Ovary (tissue), 7 donors: ENCODE measurements at regions not wholly inside any gene's neighbourhood (a gene's known extent, or its start where the extent isn't known, plus 50 kb on each side); places are given as distances from the start of the nearest gene placed in this dataset.

Experiments used
- DNase-seq, 5 donors: peaks; one replicate each; pipeline ENCODE4 v3.0.0-alpha.2; 2019 to 2020
- H3K27ac ChIP-seq, 2 donors: fragments of 200-600 bp; one replicate each; pipeline versions ENCODE4 v1.5.1 to v1.8.0; 2019 to 2022
- H3K27me3 ChIP-seq: fragments of 200-600 bp; one replicate; pipeline ENCODE4 v1.8.0; 2022
- H3K36me3 ChIP-seq: fragments of 200-600 bp; sonication (generic); one replicate; pipeline ENCODE4 v1.5.1; 2019
- H3K4me1 ChIP-seq: one replicate; pipeline ENCODE4 v1.8.1; 2013; ENCODE audit warnings: mild to moderate bottlenecking, moderate library complexity; ENCODE audit not compliant: insufficient read depth
- H3K4me3 ChIP-seq: fragments of 200-600 bp; sonication (generic); one replicate; pipeline ENCODE4 v1.5.1; 2017
- H3K9me3 ChIP-seq, 2 donors: fragments of 200-600 bp in 1 of 2; sonication (generic) in 1 of 2; one replicate each; pipeline versions ENCODE4 v1.5.1 to v1.8.1; 2013 to 2019; ENCODE audit warnings: mild to moderate bottlenecking in 1 of 2, moderate library complexity in 1 of 2
- EP300 ChIP-seq: sonication (generic); formaldehyde crosslinking; IDR thresholded peaks from one replicate; pipeline ENCODE4 v1.6.1; 2017; ENCODE audit warnings: antibody characterized with exemption
- POLR2A ChIP-seq: fragments of 450-650 bp; IDR thresholded peaks from one replicate; pipeline ENCODE4 v1.6.1; 2017; ENCODE audit warnings: antibody characterized with exemption, mild to moderate bottlenecking, moderate library complexity
- WGBS, 3 donors: extraction: QIAGEN DNeasy Blood & Tissue Kit in 1 of 3; methylation state at CpG; one replicate each; pipeline versions ENCODE4 v1.1.5 to v1.1.7; 2013 to 2017; 5-methylcytosine and 5-hydroxymethylcytosine counted together
- intact Hi-C, 4 donors: fragments of 100-400 bp; cut with DNase I; formaldehyde crosslinking; loops; one replicate each; pipeline versions ENCODE4 v1.11.0 to v1.15.1; 2022 to 2023
- TF ChIP-seq, protein P1 (sequence below), 3 donors: fragments of 450-650 bp in 2 of 3; fragments of 200-600 bp in 1 of 3; IDR thresholded peaks; one replicate each; pipeline versions ENCODE4 v1.5.1 to v1.8.0; 2016 to 2022; ENCODE audit warnings: antibody characterized with exemption in 3 of 3, mild to moderate bottlenecking in 1 of 3
- donor health status: DM: no; HTN: no; CAD: no; lungs with moderate emphysema.
- donor health status: DM: no; HTN: no; CAD: no.
- donor health status: Bipolar disorder and iron deficiency.
- donor health status: DM: no; HTN: no; CAD: no.
- donor health status: DM: yes; HTN: yes; CAD: no.

DNA sequence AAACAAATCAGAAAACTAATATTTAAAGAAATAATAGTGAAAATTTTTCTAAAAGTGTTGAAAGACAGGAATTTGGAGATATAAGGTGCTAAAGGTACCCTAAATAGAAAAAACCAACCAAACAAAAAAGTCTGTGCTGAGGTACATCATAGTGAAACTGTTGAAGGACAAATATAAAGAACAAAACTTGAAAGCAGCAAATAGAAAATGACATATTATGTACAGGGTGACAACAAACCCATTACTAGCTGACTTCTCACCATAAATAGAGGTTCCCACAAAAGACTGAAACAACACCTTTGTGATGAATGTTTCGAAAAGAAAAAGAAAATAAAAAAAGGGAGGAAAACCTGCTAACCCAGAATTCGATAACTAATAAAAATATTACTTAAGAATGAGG is 502.5 kb upstream of the NECTIN3 start:
- H3K4me1 ChIP-seq = no peaks in the 10 kb centered on the region
- no peaks in the 10 kb centered on the region for H3K9me3 ChIP-seq
- TF ChIP-seq EP300 (no peak), POLR2A (no peak)
- TF ChIP-seq, protein P1, sequence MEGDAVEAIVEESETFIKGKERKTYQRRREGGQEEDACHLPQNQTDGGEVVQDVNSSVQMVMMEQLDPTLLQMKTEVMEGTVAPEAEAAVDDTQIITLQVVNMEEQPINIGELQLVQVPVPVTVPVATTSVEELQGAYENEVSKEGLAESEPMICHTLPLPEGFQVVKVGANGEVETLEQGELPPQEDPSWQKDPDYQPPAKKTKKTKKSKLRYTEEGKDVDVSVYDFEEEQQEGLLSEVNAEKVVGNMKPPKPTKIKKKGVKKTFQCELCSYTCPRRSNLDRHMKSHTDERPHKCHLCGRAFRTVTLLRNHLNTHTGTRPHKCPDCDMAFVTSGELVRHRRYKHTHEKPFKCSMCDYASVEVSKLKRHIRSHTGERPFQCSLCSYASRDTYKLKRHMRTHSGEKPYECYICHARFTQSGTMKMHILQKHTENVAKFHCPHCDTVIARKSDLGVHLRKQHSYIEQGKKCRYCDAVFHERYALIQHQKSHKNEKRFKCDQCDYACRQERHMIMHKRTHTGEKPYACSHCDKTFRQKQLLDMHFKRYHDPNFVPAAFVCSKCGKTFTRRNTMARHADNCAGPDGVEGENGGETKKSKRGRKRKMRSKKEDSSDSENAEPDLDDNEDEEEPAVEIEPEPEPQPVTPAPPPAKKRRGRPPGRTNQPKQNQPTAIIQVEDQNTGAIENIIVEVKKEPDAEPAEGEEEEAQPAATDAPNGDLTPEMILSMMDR (IDR thresholded peaks at IDR 0.05) = no peak
- no peaks in the 10 kb centered on the region for H3K36me3 ChIP-seq
- no peaks in the 10 kb centered on the region for H3K27me3 ChIP-seq
- no peak for DNase-seq
- 81 to 86% (median 82%) methylated on average over 2 of the region's 2 CpGs for WGBS, 3 donors
- intact Hi-C loops = no loop called here
- H3K27ac ChIP-seq = no peak overlapping the region
- no peak overlapping the region for H3K4me3 ChIP-seq

DNA sequence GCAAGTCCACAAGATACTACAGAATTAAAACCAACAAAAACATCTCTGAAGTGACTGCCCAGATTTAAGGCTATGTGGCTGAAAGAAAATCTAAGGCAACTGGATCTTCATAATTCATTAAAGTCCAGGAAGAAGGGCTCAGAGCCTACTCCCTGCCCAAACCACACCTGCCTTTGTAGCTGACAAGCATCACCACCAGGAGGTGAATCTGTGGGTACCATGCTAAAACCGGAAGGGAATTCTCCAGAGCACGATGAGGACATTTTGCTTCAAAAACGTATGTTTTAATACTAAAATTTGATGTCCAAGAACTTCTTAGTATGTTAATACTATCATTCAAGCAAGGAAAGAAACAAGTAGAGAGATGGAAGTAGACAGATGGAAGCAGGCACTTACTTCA is 495.9 kb upstream of the NECTIN3 start:
- TF ChIP-seq EP300 = no peak
- TF ChIP-seq, protein P1 (IDR thresholded peaks at IDR 0.05) = no peak
- no peak for TF ChIP-seq POLR2A
- no peaks in the 10 kb centered on the region for H3K9me3 ChIP-seq
- no peak for DNase-seq
- no peak overlapping the region for H3K4me3 ChIP-seq
- WGBS, 3 donors = 75 to 81% (median 81%) methylated on average over 3 of the region's 3 CpGs
- H3K4me1 ChIP-seq = no peaks in the 10 kb centered on the region
- intact Hi-C loops = no loop called here
- no peak overlapping the region for H3K27ac ChIP-seq
- H3K36me3 ChIP-seq = no peaks in the 10 kb centered on the region
- no peaks in the 10 kb centered on the region for H3K27me3 ChIP-seq

DNA sequence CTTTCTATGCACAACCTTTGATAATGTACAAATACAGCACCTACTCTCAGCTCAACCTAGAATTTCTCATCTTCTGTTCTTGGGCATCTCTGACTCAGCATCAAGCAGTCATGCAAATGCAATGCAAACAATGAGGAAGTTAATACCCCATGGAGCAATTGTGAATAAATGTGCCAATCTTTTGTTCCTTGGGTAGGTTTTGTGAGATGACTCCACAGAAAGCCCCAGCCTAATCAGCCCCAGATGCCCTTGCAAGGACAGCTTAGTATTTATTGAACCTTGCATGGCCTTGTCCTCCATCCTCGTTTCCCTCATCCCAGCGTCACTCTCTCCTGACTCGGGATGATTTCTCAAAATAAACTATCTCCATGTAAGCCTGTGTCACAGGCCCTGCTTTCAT is 494.7 kb upstream of the NECTIN3 start:
- no peaks in the 10 kb centered on the region for H3K4me1 ChIP-seq
- no peaks in the 10 kb centered on the region for H3K27me3 ChIP-seq
- no peaks in the 10 kb centered on the region for H3K9me3 ChIP-seq
- H3K36me3 ChIP-seq = no peaks in the 10 kb centered on the region
- H3K4me3 ChIP-seq = no peak overlapping the region
- 54 to 61% (median 61%) methylated on average over 3 of the region's 3 CpGs for WGBS, 3 donors
- intact Hi-C loops = no loop called here
- no peak for DNase-seq
- no peak overlapping the region for H3K27ac ChIP-seq
- TF ChIP-seq, protein P1 (IDR thresholded peaks at IDR 0.05) = no peak
- TF ChIP-seq POLR2A = no peak

DNA sequence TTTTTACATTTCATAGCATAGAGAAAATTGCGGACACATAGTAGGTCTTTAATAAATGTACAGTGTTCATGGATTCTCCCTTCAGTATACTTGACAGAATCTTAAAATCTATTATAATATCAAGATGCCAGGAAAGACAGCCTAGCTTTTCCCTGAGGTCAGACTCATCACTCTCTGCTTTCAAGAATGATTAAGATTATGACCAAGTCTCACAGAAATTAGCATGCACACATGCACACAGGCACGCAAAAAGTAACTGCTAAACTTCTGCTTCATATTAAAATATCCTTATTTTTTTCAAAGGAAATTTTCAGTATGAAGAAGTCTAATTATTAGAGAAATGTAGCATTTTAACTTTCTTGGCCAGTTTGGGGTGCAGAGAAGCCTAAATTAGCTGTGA is 493.8 kb upstream of the NECTIN3 start:
- Histone ChIP-seq H3K9me3 (no peaks in the 10 kb centered on the region), H3K27ac (no peak overlapping the region), H3K4me3 (no peak overlapping the region), H3K4me1 (no peaks in the 10 kb centered on the region), H3K36me3 (no peaks in the 10 kb centered on the region), H3K27me3 (no peaks in the 10 kb centered on the region)
- no peak for DNase-seq
- intact Hi-C loops = no loop called here
- 63 to 95% (median 91%) methylated on average over 2 of the region's 2 CpGs for WGBS, 3 donors
- TF ChIP-seq EP300 (no peak), POLR2A (no peak)
- TF ChIP-seq, protein P1 (IDR thresholded peaks at IDR 0.05) = no peak
